IMR-90 (cell line): ENCODE measurements at regions not wholly inside any gene's neighbourhood (a gene's known extent, or its start where the extent isn't known, plus 50 kb on each side); places are given as distances from the start of the nearest gene placed in this dataset.

Experiments
- ATAC-seq: fragments of 200-7000 bp; cut with Tn5 transposase; 2 replicates; pipeline ENCODE4 v1.9.1; 2020; ENCODE audit warnings: low read depth, mild to moderate bottlenecking, moderate library complexity
- BruUV-seq: library from RNA; stranded (reverse); fragments of 400-500 nt; replicated peaks from 2 replicates; lab custom pipeline; 2021; lab: Mats Ljungman, UMichigan
- CTCF ChIA-PET: fragments of 300-600 bp; formaldehyde crosslinking; extraction: SDS; loops from one replicate; lab custom pipeline; 2021; ENCODE audit warnings: antibody characterized with exemption; lab: Yijun Ruan, JAX
- POLR2A ChIA-PET: fragments of 300-600 bp; sonication (Branson Sonifier 250); formaldehyde crosslinking; loops from one replicate; lab custom pipeline; 2022; ENCODE audit warnings: antibody characterized with exemption; ENCODE audit not compliant: unreplicated experiment; lab: Charles Lee
- DNase-seq: peaks from one replicate; pipeline ENCODE4 v3.0.0; 2013
- H2AFZ ChIP-seq: replicated peaks from 2 replicates; pipeline ENCODE3; 2013; ENCODE audit warnings: low read length, mild to moderate bottlenecking; ENCODE audit not compliant: poor library complexity
- H2AK5ac ChIP-seq: 2 replicates; pipeline ENCODE4 v1.6.1; 2013; ENCODE audit warnings: low read depth, low read length, inconsistent platforms
- H2AK9ac ChIP-seq: replicated peaks from 2 replicates; pipeline ENCODE3; 2013; ENCODE audit warnings: mild to moderate bottlenecking, low read depth, low read length, moderate library complexity; ENCODE audit not compliant: poor library complexity
- H2BK120ac ChIP-seq: 2 replicates; pipeline ENCODE4 v1.6.1; 2013; ENCODE audit warnings: low read depth, low read length, inconsistent platforms
- H2BK15ac ChIP-seq: 3 replicates; pipeline ENCODE4 v1.6.1; 2013; ENCODE audit warnings: low read depth, low read length, inconsistent platforms
- H2BK20ac ChIP-seq: 2 replicates; pipeline ENCODE4 v1.6.1; 2013; ENCODE audit warnings: low read depth, mild to moderate bottlenecking, inconsistent platforms, low read length, moderate library complexity
- H2BK5ac ChIP-seq: 2 replicates; pipeline ENCODE4 v1.6.1; 2013; ENCODE audit warnings: mild to moderate bottlenecking, low read depth, low read length, inconsistent platforms; ENCODE audit not compliant: poor library complexity, severe bottlenecking
- H3K14ac ChIP-seq: replicated peaks from 2 replicates; pipeline ENCODE4 v1.6.1; 2013; ENCODE audit warnings: low read depth, low read length, inconsistent platforms
- H3K18ac ChIP-seq: 2 replicates; pipeline ENCODE4 v1.6.1; 2013; ENCODE audit warnings: low read depth, low read length, control low read depth
- H3K23ac ChIP-seq: 2 replicates; pipeline ENCODE4 v1.6.1; 2013; ENCODE audit warnings: low read depth, low read length, inconsistent platforms
- H3K27ac ChIP-seq: 2 replicates; pipeline ENCODE4 v1.5.1; 2013; ENCODE audit warnings: mild to moderate bottlenecking, control low read depth, low read length; ENCODE audit not compliant: insufficient read depth
- H3K27me3 ChIP-seq: 2 replicates; pipeline ENCODE4 v1.6.1; 2013; ENCODE audit warnings: low read length; ENCODE audit not compliant: control insufficient read depth, insufficient read depth
- H3K36me3 ChIP-seq: 2 replicates; pipeline ENCODE4 v1.6.1; 2013; ENCODE audit warnings: low read length, mixed read lengths; ENCODE audit not compliant: control insufficient read depth, insufficient read depth
- H3K4ac ChIP-seq: 2 replicates; pipeline ENCODE4 v1.6.1; 2013; ENCODE audit warnings: low read depth, low read length, inconsistent platforms
- H3K4me1 ChIP-seq: 2 replicates; pipeline ENCODE4 v1.6.1; 2013; ENCODE audit warnings: low read length, mixed read lengths; ENCODE audit not compliant: control insufficient read depth, insufficient read depth
- H3K4me2 ChIP-seq: 2 replicates; pipeline ENCODE4 v1.6.1; 2013; ENCODE audit warnings: low read depth, mild to moderate bottlenecking, control low read depth, low read length, moderate library complexity
- H3K4me3 ChIP-seq: 2 replicates; pipeline ENCODE4 v1.5.1; 2013; ENCODE audit warnings: low read depth, mild to moderate bottlenecking, control low read depth, low read length, moderate library complexity; ENCODE audit not compliant: insufficient read depth
- H3K56ac ChIP-seq: 2 replicates; pipeline ENCODE4 v1.6.1; 2013; ENCODE audit warnings: low read length, inconsistent platforms; ENCODE audit not compliant: insufficient read depth; ENCODE audit errors: extremely low read depth
- H3K79me1 ChIP-seq, 2 experiments: 2 replicates each; pipeline ENCODE4 v1.6.1; 2013; ENCODE audit warnings: low read length in 2 of 2, inconsistent platforms in 1 of 2, low read depth in 1 of 2
- H3K9ac ChIP-seq: 2 replicates; pipeline ENCODE4 v1.6.1; 2013; ENCODE audit warnings: low read depth, low read length, control low read depth
- H3K9me1 ChIP-seq: 2 replicates; pipeline ENCODE4 v1.6.1; 2013; ENCODE audit warnings: low read length, inconsistent platforms; ENCODE audit not compliant: insufficient read depth
- H3K9me3 ChIP-seq: 2 replicates; pipeline ENCODE4 v1.6.1; 2013; ENCODE audit warnings: low read length; ENCODE audit not compliant: control insufficient read depth, insufficient read depth
- H4K20me1 ChIP-seq: 2 replicates; pipeline ENCODE4 v1.6.1; 2013; ENCODE audit warnings: low read length, inconsistent platforms; ENCODE audit not compliant: insufficient read depth
- H4K5ac ChIP-seq: 2 replicates; pipeline ENCODE4 v1.6.1; 2013; ENCODE audit warnings: mild to moderate bottlenecking, low read depth, low read length, control low read depth
- H4K8ac ChIP-seq, 2 experiments: 2 replicates each; pipeline ENCODE4 v1.6.1; 2013; ENCODE audit warnings: low read depth in 2 of 2, low read length in 2 of 2, control low read depth in 1 of 2, inconsistent platforms in 1 of 2
- H4K91ac ChIP-seq: 2 replicates; pipeline ENCODE4 v1.6.1; 2013; ENCODE audit warnings: low read depth, low read length, inconsistent platforms; ENCODE audit not compliant: insufficient read depth
- CEBPB ChIP-seq: IDR thresholded peaks from 2 replicates; pipeline ENCODE4 v1.6.1; 2012; ENCODE audit warnings: low read depth, low read length, improper control_type of control experiment
- CHD1 ChIP-seq: IDR thresholded peaks from 2 replicates; pipeline ENCODE4 v1.6.1; 2012; ENCODE audit warnings: low read depth, low read length, improper control_type of control experiment
- ELK1 ChIP-seq: fragments of 150-350 bp; IDR thresholded peaks from 2 replicates; pipeline ENCODE4 v1.6.1; 2016; ENCODE audit warnings: low read depth, mild to moderate bottlenecking, low read length, moderate library complexity, borderline replicate concordance
- FOS ChIP-seq: fragments of 150-350 bp; IDR thresholded peaks from 2 replicates; pipeline ENCODE4 v1.6.1; 2016; ENCODE audit warnings: low read depth, low read length
- MAFK ChIP-seq: IDR thresholded peaks from 2 replicates; pipeline ENCODE4 v1.6.1; 2012; ENCODE audit warnings: low read depth, low read length, improper control_type of control experiment
- MAZ ChIP-seq: IDR thresholded peaks from 2 replicates; pipeline ENCODE4 v1.6.1; 2012; ENCODE audit warnings: low read depth, mild to moderate bottlenecking, low read length, improper control_type of control experiment, moderate library complexity, borderline replicate concordance
- MXI1 ChIP-seq: IDR thresholded peaks from 2 replicates; pipeline ENCODE4 v1.6.1; 2012; ENCODE audit warnings: low read depth, mild to moderate bottlenecking, low read length, moderate library complexity, borderline replicate concordance
- NFE2L2 ChIP-seq: fragments of 150-350 bp; IDR thresholded peaks from 2 replicates; pipeline ENCODE4 v1.6.1; 2016; ENCODE audit warnings: low read depth, mild to moderate bottlenecking, low read length
- POLR2A ChIP-seq: IDR thresholded peaks from 2 replicates; pipeline ENCODE4 v1.6.1; 2012; ENCODE audit warnings: mild to moderate bottlenecking, low read depth, low read length
- RAD21 ChIP-seq: IDR thresholded peaks from 2 replicates; pipeline ENCODE4 v1.6.1; 2012; ENCODE audit warnings: low read length, improper control_type of control experiment
- RFX5 ChIP-seq: IDR thresholded peaks from 2 replicates; pipeline ENCODE4 v1.8.0; 2012; ENCODE audit warnings: low read depth, mild to moderate bottlenecking, low read length, moderate library complexity
- SMC3 ChIP-seq: fragments of 150-350 bp; IDR thresholded peaks from 2 replicates; pipeline ENCODE4 v1.6.1; 2016; ENCODE audit warnings: low read depth, mild to moderate bottlenecking, antibody characterized with exemption, low read length, moderate library complexity
- USF2 ChIP-seq: fragments of 150-350 bp; IDR thresholded peaks from 2 replicates; pipeline ENCODE4 v1.6.1; 2017; ENCODE audit warnings: mild to moderate bottlenecking, antibody characterized with exemption, low read length, low read depth
- WGBS, 2 experiments: methylation state at CpG; one replicate each; pipeline versions ENCODE4 v1.1.5 to v1.1.7; 2013; ENCODE audit warnings: missing lambda C conversion rate in 2 of 2; ENCODE audit not compliant: insufficient read length in 1 of 2; ENCODE audit errors: extremely low coverage in 2 of 2; 5-methylcytosine and 5-hydroxymethylcytosine counted together
- dilution Hi-C: fragments of 300-500 bp; cut with HindIII; formaldehyde crosslinking; loops from one replicate; pipeline ENCODE4 v1.14.3; 2018; ENCODE audit warnings: low sequenced_read_pairs; ENCODE audit not compliant: unreplicated experiment
- in situ Hi-C: fragments of 300-500 bp; cut with MboI; formaldehyde crosslinking; loops from 3 replicates; pipeline ENCODE4 v1.14.3; 2019; ENCODE audit warnings: low sequenced_read_pairs, inconsistent platforms, mixed read lengths
- intact Hi-C: fragments of 100-400 bp; cut with micrococcal nuclease; formaldehyde crosslinking; loops from 2 replicates; pipeline ENCODE4 v1.10.0; 2022
- TF ChIP-seq, protein P1 (sequence below): conservative IDR thresholded peaks from 2 replicates; pipeline ENCODE4 v1.5.1; 2012; ENCODE audit warnings: mild to moderate bottlenecking, low read depth, low read length, improper control_type of control experiment

DNA sequence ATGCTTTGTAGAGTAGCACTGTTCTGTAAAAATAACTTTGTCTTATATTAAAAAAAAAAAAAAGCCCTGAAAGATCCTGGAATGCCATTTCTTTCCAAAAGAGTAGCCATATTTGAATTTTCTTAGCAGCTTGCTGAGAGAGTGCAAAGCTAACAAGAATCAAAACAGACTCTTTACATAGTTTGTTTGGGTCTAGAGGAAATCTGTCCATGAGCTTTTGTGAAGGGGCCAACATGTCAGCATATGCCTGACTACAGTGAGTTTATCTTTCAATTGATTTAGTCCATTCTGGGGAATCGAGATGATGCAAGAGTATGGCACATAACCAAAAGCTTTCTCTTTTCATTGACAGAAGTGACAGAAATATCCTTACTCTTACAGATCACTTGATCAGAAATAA lies 777.7 kb upstream of the ACVR2A start:
- in situ Hi-C loops, result no loop called here

More for the DNA sequence above, 777.7 kb upstream of the ACVR2A start:
- no CpG with 5 or more reads among the region's 1 CpG for WGBS, 2 experiments
- Histone ChIP-seq H4K91ac (no peak overlapping the region), H2BK20ac (no peak overlapping the region), H3K23ac (no peak overlapping the region), H2AK5ac (no peak overlapping the region), H2AK9ac (no peak overlapping the region), H4K20me1 (no peaks in the 10 kb centered on the region), H4K8ac (no peak overlapping the region), H4K5ac (no peak overlapping the region), H3K9me3 (no peaks in the 10 kb centered on the region), H2BK5ac (no peak overlapping the region), H3K9me1 (no peaks in the 10 kb centered on the region), H3K27me3 (no peaks in the 10 kb centered on the region), H3K4me2 (no peak overlapping the region), H3K56ac (no peak overlapping the region), H3K4me3 (no peak overlapping the region), H3K4me1 (no peaks in the 10 kb centered on the region), H3K9ac (no peak overlapping the region), H2BK15ac (no peak overlapping the region), H3K4ac (no peak overlapping the region), H3K36me3 (no peaks in the 10 kb centered on the region), H2BK120ac (no peak overlapping the region), H3K79me1 (no peaks in the 10 kb centered on the region), H2AFZ (no peak overlapping the region), H3K27ac (no peak overlapping the region), H3K14ac (no peak overlapping the region), H3K18ac (no peak overlapping the region)
- ChIA-PET POLR2A (no interaction called here), CTCF (no interaction called here)
- dilution Hi-C loops, result no loop called here
- no peak for ATAC-seq
- no TSS peak for BruUV-seq
- TF ChIP-seq FOS (no peak), POLR2A (no peak), CHD1 (no peak), MAFK (no peak), USF2 (no peak), RAD21 (no peak), RFX5 (no peak), NFE2L2 (no peak), CEBPB (no peak), MXI1 (no peak), SMC3 (no peak), ELK1 (no peak), MAZ (no peak)
- TF ChIP-seq, protein P1, sequence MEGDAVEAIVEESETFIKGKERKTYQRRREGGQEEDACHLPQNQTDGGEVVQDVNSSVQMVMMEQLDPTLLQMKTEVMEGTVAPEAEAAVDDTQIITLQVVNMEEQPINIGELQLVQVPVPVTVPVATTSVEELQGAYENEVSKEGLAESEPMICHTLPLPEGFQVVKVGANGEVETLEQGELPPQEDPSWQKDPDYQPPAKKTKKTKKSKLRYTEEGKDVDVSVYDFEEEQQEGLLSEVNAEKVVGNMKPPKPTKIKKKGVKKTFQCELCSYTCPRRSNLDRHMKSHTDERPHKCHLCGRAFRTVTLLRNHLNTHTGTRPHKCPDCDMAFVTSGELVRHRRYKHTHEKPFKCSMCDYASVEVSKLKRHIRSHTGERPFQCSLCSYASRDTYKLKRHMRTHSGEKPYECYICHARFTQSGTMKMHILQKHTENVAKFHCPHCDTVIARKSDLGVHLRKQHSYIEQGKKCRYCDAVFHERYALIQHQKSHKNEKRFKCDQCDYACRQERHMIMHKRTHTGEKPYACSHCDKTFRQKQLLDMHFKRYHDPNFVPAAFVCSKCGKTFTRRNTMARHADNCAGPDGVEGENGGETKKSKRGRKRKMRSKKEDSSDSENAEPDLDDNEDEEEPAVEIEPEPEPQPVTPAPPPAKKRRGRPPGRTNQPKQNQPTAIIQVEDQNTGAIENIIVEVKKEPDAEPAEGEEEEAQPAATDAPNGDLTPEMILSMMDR, result no peak
- DNase-seq, result no peak
- intact Hi-C loops, result no loop called here
